B cell (primary cell): ENCODE measurements at regions not wholly inside any gene's neighbourhood (a gene's known extent, or its start where the extent isn't known, plus 50 kb on each side); places are given as distances from the start of the nearest gene placed in this dataset.

Experiments used
- ATAC-seq: fragments of 200-7000 bp; cut with Tn5 transposase; one replicate; pipeline ENCODE4 v1.10.0; 2021; ENCODE audit warnings: low read depth, mild to moderate bottlenecking, moderate number of reproducible peaks, moderate library complexity
- CTCF ChIA-PET: fragments of 350-600 bp; sonication (Branson Sonifier 250); formaldehyde crosslinking; loops from one replicate; lab custom pipeline; 2021; ENCODE audit warnings: antibody characterized with exemption, inconsistent platforms; lab: Charles Lee
- POLR2A ChIA-PET: fragments of 350-600 bp; sonication (Branson Sonifier 250); formaldehyde crosslinking; loops from one replicate; lab custom pipeline; 2021; ENCODE audit warnings: antibody characterized with exemption; lab: Charles Lee
- DNase-seq: peaks from one replicate; pipeline ENCODE4 v3.0.0; 2013
- H2AFZ ChIP-seq: 2 replicates; pipeline ENCODE4 v1.6.1; 2012; ENCODE audit warnings: mild to moderate bottlenecking, low read depth, low read length; ENCODE audit not compliant: insufficient read depth, poor library complexity, severe bottlenecking
- H3K27ac ChIP-seq, 2 donors: 1 replicate in 1 of 2; 2 replicates in 1 of 2; pipeline ENCODE4 v1.5.1; 2012 to 2013; ENCODE audit warnings: low read length in 2 of 2, mild to moderate bottlenecking in 2 of 2, moderate library complexity in 1 of 2
- H3K27me3 ChIP-seq, 4 experiments: fragments of 200-600 bp in 1 of 4; sonication (generic) in 1 of 4; replicated peaks in 1 of 4; 1 replicate in 2 of 4; 2 replicates in 2 of 4; pipeline versions ENCODE4 v1.6.1 to v1.7.0; 2013 to 2016; ENCODE audit warnings: low read length in 3 of 4, mild to moderate bottlenecking in 2 of 4, mixed read lengths in 1 of 4, moderate library complexity in 1 of 4; ENCODE audit not compliant: insufficient read depth in 4 of 4, control insufficient read depth in 3 of 4; ENCODE audit errors: control extremely low read depth in 1 of 4
- H3K36me3 ChIP-seq, 2 experiments: replicated peaks in 1 of 2; 1 replicate in 1 of 2; 2 replicates in 1 of 2; pipeline versions ENCODE4 v1.6.1 to v1.7.1; 2013; ENCODE audit warnings: low read length in 1 of 2; ENCODE audit not compliant: insufficient read depth in 2 of 2, control insufficient read depth in 1 of 2; ENCODE audit errors: control extremely low read depth in 1 of 2, extremely low read depth in 1 of 2
- H3K4me1 ChIP-seq, 2 donors: fragments of 200-600 bp in 1 of 2; sonication (generic) in 1 of 2; 1 replicate in 1 of 2; 2 replicates in 1 of 2; pipeline versions ENCODE4 v1.5.1 to v1.6.1; 2013 to 2017; ENCODE audit warnings: low read length in 2 of 2; ENCODE audit not compliant: control insufficient read depth in 2 of 2, insufficient read depth in 2 of 2
- H3K4me2 ChIP-seq: replicated peaks from 2 replicates; pipeline ENCODE3; 2012; ENCODE audit warnings: mild to moderate bottlenecking, low read depth, low read length; ENCODE audit not compliant: poor library complexity, severe bottlenecking
- H3K4me3 ChIP-seq, 5 experiments: fragments of 200-600 bp in 1 of 5; sonication (generic) in 1 of 5; 1 replicate in 3 of 5; 2 replicates in 2 of 5; pipeline versions ENCODE4 v1.5.1 to v1.7.0; 2011 to 2016; ENCODE audit warnings: low read length in 4 of 5, mild to moderate bottlenecking in 4 of 5, low read depth in 2 of 5, control low read depth in 1 of 5, moderate library complexity in 1 of 5; ENCODE audit not compliant: insufficient read depth in 1 of 5; ENCODE audit errors: control extremely low read depth in 1 of 5, extremely low read depth in 1 of 5
- H3K79me2 ChIP-seq: fragments of 200-600 bp; sonication (generic); one replicate; pipeline ENCODE4 v1.6.0; 2016; ENCODE audit warnings: low read length; ENCODE audit not compliant: control insufficient read depth, insufficient read depth
- H3K9ac ChIP-seq: fragments of 200-600 bp; sonication (generic); 2 replicates; pipeline ENCODE4 v1.6.1; 2017; ENCODE audit warnings: mild to moderate bottlenecking, low read length, moderate library complexity
- H3K9me3 ChIP-seq, 3 donors: one replicate each; pipeline versions ENCODE4 v1.6.1 to v1.7.1; 2013; ENCODE audit warnings: low read length in 2 of 3; ENCODE audit not compliant: control insufficient read depth in 2 of 3, insufficient read depth in 1 of 3; ENCODE audit errors: control extremely low read depth in 1 of 3
- H4K20me1 ChIP-seq: 2 replicates; pipeline ENCODE4 v1.6.0; 2012; ENCODE audit warnings: mild to moderate bottlenecking, low read length; ENCODE audit not compliant: insufficient read depth, control insufficient read depth, poor library complexity, severe bottlenecking
- H3K27ac Mint-ChIP-seq: one replicate; pipeline ENCODE4 v1.8.0; 2021; ENCODE audit warnings: mixed read lengths
- H3K27me3 Mint-ChIP-seq: one replicate; pipeline ENCODE4 v1.8.0; 2021; ENCODE audit warnings: mixed read lengths
- H3K4me1 Mint-ChIP-seq: one replicate; pipeline ENCODE4 v1.8.0; 2021; ENCODE audit warnings: mixed read lengths
- H3K4me3 Mint-ChIP-seq: one replicate; pipeline ENCODE4 v1.8.0; 2021; ENCODE audit warnings: mixed read lengths
- H3K9me3 Mint-ChIP-seq: one replicate; pipeline ENCODE4 v1.8.0; 2022; ENCODE audit warnings: mixed read lengths; ENCODE audit not compliant: insufficient read depth
- CTCF ChIP-seq: fragments of 200-600 bp; IDR thresholded peaks from one replicate; pipeline ENCODE4 v1.8.0; 2022; ENCODE audit warnings: antibody characterized with exemption, mild to moderate bottlenecking
- EZH2 ChIP-seq: IDR thresholded peaks from 2 replicates; pipeline ENCODE4 v1.6.1; 2012; ENCODE audit warnings: borderline replicate concordance, low read depth, mild to moderate bottlenecking, moderate library complexity, low read length; ENCODE audit not compliant: insufficient read depth, poor library complexity, severe bottlenecking
- WGBS: methylation state at CpG from one replicate; pipeline ENCODE4 v1.1.5; 2013; ENCODE audit warnings: missing lambda C conversion rate; ENCODE audit not compliant: insufficient coverage; 5-methylcytosine and 5-hydroxymethylcytosine counted together
- intact Hi-C: fragments of 100-400 bp; cut with micrococcal nuclease; formaldehyde crosslinking; loops from one replicate; pipeline ENCODE4 v1.10.0; 2022

DNA sequence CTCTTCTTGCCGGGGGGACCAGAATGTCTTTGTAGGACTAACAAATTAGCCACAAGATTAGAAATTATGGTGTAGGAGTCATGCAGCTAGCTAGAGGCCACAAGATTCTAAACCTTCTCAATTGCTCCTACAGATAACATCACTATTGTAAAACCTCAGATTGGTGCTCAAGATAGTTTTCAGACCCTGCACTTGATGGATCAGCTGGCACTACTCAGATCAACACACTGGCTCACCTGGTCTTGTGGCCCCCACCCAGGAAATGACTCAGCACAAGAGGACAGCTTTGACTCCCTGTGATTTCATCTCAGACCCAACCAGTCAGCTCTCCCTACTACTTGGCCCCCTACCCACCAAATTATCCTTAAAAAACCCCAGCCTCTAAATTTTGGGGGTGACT, 124.1 kb upstream of the RASGRP1 start:
- ATAC-seq = no peak
- Mint-ChIP-seq H3K27me3 (no peaks in the 10 kb centered on the region), H3K4me1 (peaks cover 14% of the 10 kb centered on the region), H3K27ac (no peak overlapping the region), H3K9me3 (no peaks in the 10 kb centered on the region), H3K4me3 (no peak overlapping the region)
- intact Hi-C loops = no loop called here
- H3K36me3 ChIP-seq = no peaks in the 10 kb centered on the region
- DNase-seq = no peak
- H3K27me3 ChIP-seq = no peaks in the 10 kb centered on the region
- ChIA-PET CTCF (interaction anchor here (0.9 to 13.8 kb wide), 16 partner anchors 11 to 248 kb away, joined by 3 to 546 read pairs (median 28); partner anchors contain the start of genes FAM98B and RASGRP1), POLR2A (interaction anchor here (1.2 kb wide), 1 partner anchor 124 kb away, joined by 4 read pairs; the partner anchor contains the start of gene RASGRP1)
- peaks cover 0 to 5% of the 10 kb centered on the region in 2 donors for H3K4me1 ChIP-seq
- WGBS = no CpG with 5 or more reads among the region's 1 CpG
- H3K79me2 ChIP-seq = no peaks in the 10 kb centered on the region
- no peaks in the 10 kb centered on the region for H4K20me1 ChIP-seq
- no peak for TF ChIP-seq CTCF
- no peak for TF ChIP-seq EZH2
- no peak overlapping the region for H3K4me2 ChIP-seq
- H3K9me3 ChIP-seq = peaks cover 0 to 2% (median 0%) of the 10 kb centered on the region in 3 donors
- no peak overlapping the region for H3K27ac ChIP-seq
- no peak overlapping the region for H3K4me3 ChIP-seq
- no peak overlapping the region for H3K9ac ChIP-seq
- no peak overlapping the region for H2AFZ ChIP-seq

GRCh38 chr15:38689522-38689921, 124.9 kb upstream of the RASGRP1 start:
- Mint-ChIP-seq H3K4me3 (no peak overlapping the region), H3K4me1 (peaks cover 13% of the 10 kb centered on the region)
- H3K27ac ChIP-seq = no peak overlapping the region

More at GRCh38 chr15:38689522-38689921, 124.9 kb upstream of the RASGRP1 start:
- Histone ChIP-seq H3K4me1 (peaks cover 0 to 3% of the 10 kb centered on the region in 2 donors), H3K36me3 (no peaks in the 10 kb centered on the region), H3K4me3 (no peak overlapping the region), H3K27me3 (no peaks in the 10 kb centered on the region), H3K4me2 (no peak overlapping the region), H3K9ac (no peak overlapping the region), H3K9me3 (peaks cover 0 to 3% (median 0%) of the 10 kb centered on the region in 3 donors), H4K20me1 (no peaks in the 10 kb centered on the region), H2AFZ (no peak overlapping the region), H3K79me2 (no peaks in the 10 kb centered on the region)
- CTCF ChIA-PET = interaction anchor here (0.9 to 13.8 kb wide), 30 partner anchors 10 to 249 kb away, joined by 3 to 546 read pairs (median 6); partner anchors contain the start of genes FAM98B and RASGRP1
- TF ChIP-seq EZH2 (no peak), CTCF (no peak)
- intact Hi-C loops = no loop called here
- DNase-seq = no peak
- H3K27me3 Mint-ChIP-seq = no peaks in the 10 kb centered on the region
- no CpG with 5 or more reads among the region's 2 CpGs for WGBS
- H3K27ac Mint-ChIP-seq = no peak overlapping the region
- ATAC-seq = no peak
- H3K9me3 Mint-ChIP-seq = no peaks in the 10 kb centered on the region
- POLR2A ChIA-PET = no interaction called here
